HCT116 (cell line): ENCODE measurements at regions not wholly inside any gene's neighbourhood (a gene's known extent, or its start where the extent isn't known, plus 50 kb on each side); places are given as distances from the start of the nearest gene placed in this dataset.

Source experiments
- ATAC-seq: fragments of 200-7000 bp; cut with Tn5 transposase; 2 replicates; pipeline ENCODE4 v1.9.1; 2020; ENCODE audit warnings: mild to moderate bottlenecking, moderate library complexity
- BruUV-seq: library from RNA; stranded (reverse); fragments of 400-500 nt; replicated peaks from 2 replicates; lab custom pipeline; 2021; lab: Mats Ljungman, UMichigan
- CTCF ChIA-PET: fragments of 300-600 bp; sonication (Branson Sonifier 250); formaldehyde crosslinking; loops from one replicate; lab custom pipeline; 2021; ENCODE audit warnings: antibody characterized with exemption; lab: Charles Lee
- POLR2A ChIA-PET: fragments of 300-600, 350-600 bp; sonication (Branson Sonifier 250); formaldehyde crosslinking; loops from one replicate; lab custom pipeline; 2021; ENCODE audit warnings: antibody characterized with exemption; lab: Charles Lee
- RAD21 ChIA-PET, 2 experiments: fragments of 300-600 bp; sonication (Branson Sonifier 250); formaldehyde crosslinking; loops; one replicate each; lab custom pipeline; 2023; ENCODE audit warnings: low total read pairs in 2 of 2; ENCODE audit not compliant: uncharacterized antibody in 2 of 2, unreplicated experiment in 2 of 2, low non-redundant PET in 1 of 2; lab: Charles Lee
- DNase-seq: peaks from one replicate; pipeline ENCODE4 v3.0.0-alpha.2; 2010; ENCODE audit warnings: low read depth, low spot score
- H2AFZ ChIP-seq: fragments of 200-600 bp; shearing (Covaris generic), sonication (generic); 2 replicates; pipeline ENCODE4 v1.6.1; 2017; ENCODE audit warnings: low read depth, mixed run types, mixed read lengths, antibody characterized with exemption, low read length; ENCODE audit not compliant: poor library complexity, severe bottlenecking
- H3K27ac ChIP-seq: 2 replicates; pipeline ENCODE4 v1.5.1; 2012; ENCODE audit warnings: low read depth, low read length
- H3K27me3 ChIP-seq: fragments of 200-600 bp; sonication (generic); 2 replicates; pipeline ENCODE4 v1.6.1; 2016; ENCODE audit warnings: mixed run types, low read length, mixed read lengths; ENCODE audit not compliant: insufficient read depth
- H3K36me3 ChIP-seq, 2 experiments: fragments of 200-500 bp in 1 of 2; fragments of 200-600 bp in 1 of 2; sonication (Bioruptor generic) in 1 of 2; sonication (generic) in 1 of 2; 2 replicates each; pipeline versions ENCODE4 v1.5.1 to v1.6.1; 2014 to 2016; ENCODE audit warnings: low read length in 2 of 2, inconsistent platforms in 1 of 2, mixed read lengths in 1 of 2, mixed run types in 1 of 2; ENCODE audit not compliant: insufficient read depth in 2 of 2, control insufficient read depth in 1 of 2
- H3K4me1 ChIP-seq, 2 experiments: fragments of 200-600 bp in 1 of 2; sonication (generic) in 1 of 2; 2 replicates each; pipeline versions ENCODE4 v1.5.1 to v1.6.1; 2012 to 2017; ENCODE audit warnings: low read length in 2 of 2, inconsistent platforms in 1 of 2, mild to moderate bottlenecking in 1 of 2, mixed read lengths in 1 of 2, mixed run types in 1 of 2, moderate library complexity in 1 of 2; ENCODE audit not compliant: insufficient read depth in 2 of 2, control insufficient read depth in 1 of 2
- H3K4me2 ChIP-seq: fragments of 200-600 bp; sonication (generic); 2 replicates; pipeline ENCODE4 v1.6.1; 2017; ENCODE audit warnings: mixed run types, low read length, mixed read lengths
- H3K4me3 ChIP-seq, 2 experiments: fragments of 200-600 bp in 1 of 2; sonication (generic) in 1 of 2; replicated peaks in 1 of 2; 2 replicates each; pipeline ENCODE4 v1.5.1; 2011 to 2016; ENCODE audit warnings: low read length in 2 of 2, control low read depth in 1 of 2, low read depth in 1 of 2, mild to moderate bottlenecking in 1 of 2, mixed read lengths in 1 of 2, mixed run types in 1 of 2
- H3K79me2 ChIP-seq: fragments of 200-600 bp; sonication (generic); 2 replicates; pipeline ENCODE4 v1.6.1; 2017; ENCODE audit warnings: mild to moderate bottlenecking, mixed run types, low read length, moderate library complexity, mixed read lengths; ENCODE audit not compliant: insufficient read depth
- H3K9ac ChIP-seq: fragments of 200-600 bp; sonication (generic); 2 replicates; pipeline ENCODE4 v1.6.1; 2016; ENCODE audit warnings: low read length, mixed read lengths
- H3K9me2 ChIP-seq: fragments of 200-600 bp; sonication (generic), shearing (Covaris generic); 2 replicates; pipeline ENCODE4 v1.6.1; 2017; ENCODE audit warnings: mixed run types, mild to moderate bottlenecking, moderate library complexity; ENCODE audit not compliant: insufficient read depth
- H3K9me3 ChIP-seq, 2 experiments: fragments of 200-500 bp in 1 of 2; fragments of 200-600 bp in 1 of 2; sonication (Bioruptor generic) in 1 of 2; sonication (generic) in 1 of 2; 2 replicates each; pipeline ENCODE4 v1.6.1; 2014 to 2017; ENCODE audit warnings: low read length in 2 of 2, mixed read lengths in 2 of 2, inconsistent platforms in 1 of 2, low read depth in 1 of 2, mild to moderate bottlenecking in 1 of 2, mixed run types in 1 of 2, moderate library complexity in 1 of 2; ENCODE audit not compliant: control insufficient read depth in 1 of 2, insufficient read depth in 1 of 2
- H4K20me1 ChIP-seq: fragments of 200-600 bp; sonication (generic), shearing (Covaris generic); 2 replicates; pipeline ENCODE4 v1.6.1; 2017; ENCODE audit warnings: mixed run types, mild to moderate bottlenecking, moderate library complexity; ENCODE audit not compliant: insufficient read depth
- ATF3 ChIP-seq: IDR thresholded peaks from 2 replicates; pipeline ENCODE4 v1.6.1; 2012
- CEBPB ChIP-seq: IDR thresholded peaks from 2 replicates; pipeline ENCODE4 v1.6.1; 2012; ENCODE audit warnings: low read depth
- CTCF ChIP-seq, 3 experiments: fragments of 200-600 bp in 1 of 3; sonication (generic) in 1 of 3; IDR thresholded peaks in 2 of 3; conservative IDR thresholded peaks in 1 of 3; 2 replicates each; pipeline ENCODE4 v1.5.1; 2012 to 2017; ENCODE audit warnings: low read depth in 2 of 3, low read length in 2 of 3, antibody characterized with exemption in 1 of 3, borderline replicate concordance in 1 of 3, control low read depth in 1 of 3, mild to moderate bottlenecking in 1 of 3, mixed read lengths in 1 of 3, mixed run types in 1 of 3, moderate library complexity in 1 of 3; ENCODE audit not compliant: insufficient read depth in 1 of 3
- ELF1 ChIP-seq: IDR thresholded peaks from 2 replicates; pipeline ENCODE4 v1.6.1; 2012; ENCODE audit warnings: low read depth, borderline replicate concordance
- EZH2 ChIP-seq: fragments of 200-600 bp; sonication (generic); IDR thresholded peaks from 2 replicates; pipeline ENCODE4 v1.6.1; 2017; ENCODE audit warnings: antibody characterized with exemption, mixed run types
- EZH2phosphoT487 ChIP-seq: fragments of 200-600 bp; IDR thresholded peaks from 2 replicates; pipeline ENCODE4 v1.6.1; 2018; ENCODE audit warnings: antibody characterized with exemption, borderline replicate concordance
- FOSL1 ChIP-seq: IDR thresholded peaks from 2 replicates; pipeline ENCODE4 v1.6.1; 2012; ENCODE audit warnings: low read depth
- JUND ChIP-seq: IDR thresholded peaks from 2 replicates; pipeline ENCODE4 v1.6.1; 2012
- POLR2A ChIP-seq: IDR thresholded peaks from 2 replicates; pipeline ENCODE4 v1.7.0; 2011; ENCODE audit warnings: borderline replicate concordance; ENCODE audit not compliant: insufficient read depth, insufficient read length; ENCODE audit errors: extremely low read depth
- RAD21 ChIP-seq: IDR thresholded peaks from 2 replicates; pipeline ENCODE4 v1.6.1; 2012; ENCODE audit warnings: low read depth, mild to moderate bottlenecking
- REST ChIP-seq: IDR thresholded peaks from 2 replicates; pipeline ENCODE4 v1.6.1; 2012; ENCODE audit warnings: low read depth
- SIN3A ChIP-seq: IDR thresholded peaks from 2 replicates; pipeline ENCODE4 v1.6.1; 2012; ENCODE audit warnings: low read depth
- YY1 ChIP-seq: IDR thresholded peaks from 2 replicates; pipeline ENCODE4 v1.6.1; 2011; ENCODE audit warnings: low read length, low read depth, moderate library complexity, mild to moderate bottlenecking; ENCODE audit not compliant: insufficient replicate concordance; ENCODE audit errors: extremely low read depth
- ZBTB33 ChIP-seq: IDR thresholded peaks from 2 replicates; pipeline ENCODE4 v1.6.1; 2011; ENCODE audit warnings: mild to moderate bottlenecking, low read length, moderate library complexity; ENCODE audit not compliant: insufficient replicate concordance; ENCODE audit errors: extremely low read depth
- ZFX ChIP-seq: fragments of 450-650 bp; IDR thresholded peaks from 2 replicates; pipeline ENCODE4 v1.6.1; 2017
- intact Hi-C: fragments of 100-400 bp; cut with micrococcal nuclease; formaldehyde crosslinking; loops from 2 replicates; pipeline ENCODE4 v1.10.0; 2022

GRCh38 chr16:54986409-54986808, 55.7 kb downstream of the IRX5 start:
- H3K9me2 ChIP-seq, result no peaks in the 10 kb centered on the region
- no peak overlapping the region for H3K27ac ChIP-seq
- no TSS peak for BruUV-seq
- ATAC-seq (no peak), DNase-seq (no peak)
- intact Hi-C loops, result no loop called here
- H2AFZ ChIP-seq, result no peak overlapping the region
- H3K27me3 ChIP-seq, result no peaks in the 10 kb centered on the region
- H3K79me2 ChIP-seq, result no peaks in the 10 kb centered on the region
- no peaks in the 10 kb centered on the region for H4K20me1 ChIP-seq
- ChIA-PET POLR2A (no interaction called here), CTCF (no interaction called here), RAD21 (no interaction called here)
- H3K9me3 ChIP-seq, result no peaks in the 10 kb centered on the region
- no peak overlapping the region for H3K4me3 ChIP-seq
- H3K9ac ChIP-seq, result no peak overlapping the region
- no peaks in the 10 kb centered on the region for H3K4me1 ChIP-seq
- H3K36me3 ChIP-seq, result no peaks in the 10 kb centered on the region
- H3K4me2 ChIP-seq, result no peak overlapping the region
- TF ChIP-seq RAD21 (no peak), REST (no peak), ZBTB33 (no peak), CEBPB (no peak), JUND (no peak), FOSL1 (no peak), ELF1 (no peak), ATF3 (no peak), EZH2 (no peak), ZFX (no peak), CTCF (IDR thresholded peaks at IDR 0.05 in 2 of 3, conservative IDR thresholded peaks at IDR 0.05 in 1 of 3; ENCODE audit: borderline replicate concordance in 1 of 3, insufficient read depth in 1 of 3, low read depth in 2 of 3, low read length in 2 of 3) (no peak), YY1 (no peak), POLR2A (no peak), SIN3A (no peak), EZH2phosphoT487 (no peak)
- TF ChIP-seq, all 23 proteins: peak for 0
